GM12878 (cell line): ENCODE measurements at regions not wholly inside any gene's neighbourhood (a gene's known extent, or its start where the extent isn't known, plus 50 kb on each side); places are given as distances from the start of the nearest gene placed in this dataset.

Experiments used
- CBX3 ChIP-seq: fragments of 200-600 bp; sonication (generic); IDR thresholded peaks from 2 replicates; pipeline ENCODE4 v1.6.1; 2016; ENCODE audit warnings: low read depth, borderline replicate concordance
- ELK1 ChIP-seq: IDR thresholded peaks from 2 replicates; pipeline ENCODE4 v1.6.1; 2012; ENCODE audit warnings: low read depth, low read length, improper control_type of control experiment
- EP300 ChIP-seq, 2 experiments: fragments of 150-350 bp in 1 of 2; IDR thresholded peaks; 2 replicates each; pipeline ENCODE4 v1.6.1; 2011 to 2012; ENCODE audit warnings: low read depth in 2 of 2, low read length in 2 of 2, borderline replicate concordance in 1 of 2, improper control_type of control experiment in 1 of 2, inconsistent platforms in 1 of 2; ENCODE audit not compliant: control insufficient read depth in 1 of 2
- KAT2A ChIP-seq: conservative IDR thresholded peaks from 2 replicates; pipeline ENCODE4 v1.6.1; 2011; ENCODE audit warnings: low read depth, low read length; ENCODE audit not compliant: control insufficient read depth
- MEF2A ChIP-seq: IDR thresholded peaks from 2 replicates; pipeline ENCODE4 v1.6.1; 2011; ENCODE audit warnings: low read depth, mild to moderate bottlenecking, low read length, moderate library complexity; ENCODE audit not compliant: insufficient read depth
- NR2C1 ChIP-seq: fragments of 450-650 bp; IDR thresholded peaks from 2 replicates; pipeline ENCODE4 v1.6.1; 2017; ENCODE audit warnings: antibody characterized with exemption, mild to moderate bottlenecking, moderate library complexity
- NR2C2 ChIP-seq: IDR thresholded peaks from 2 replicates; pipeline ENCODE4 v1.6.1; 2011; ENCODE audit warnings: borderline replicate concordance, low read depth; ENCODE audit not compliant: control insufficient read depth, insufficient read length
- PAX5 ChIP-seq: IDR thresholded peaks from 2 replicates; pipeline ENCODE4 v1.6.1; 2011; ENCODE audit warnings: low read depth, low read length, borderline replicate concordance
- PBX3 ChIP-seq: IDR thresholded peaks from 2 replicates; pipeline ENCODE4 v1.6.1; 2011; ENCODE audit warnings: mild to moderate bottlenecking, low read depth, low read length, moderate library complexity; ENCODE audit not compliant: insufficient replicate concordance
- RBBP5 ChIP-seq: fragments of 200-600 bp; sonication (generic); conservative IDR thresholded peaks from 2 replicates; pipeline ENCODE4 v1.6.1; 2016

GRCh38 chr2:8002765-8003393 is 679.0 kb upstream of the ID2 start (continued):
- TF ChIP-seq PBX3 (no peak), RBBP5 (no peak), EP300 (IDR thresholded peaks at IDR 0.05; ENCODE audit: borderline replicate concordance in 1 of 2, control insufficient read depth in 1 of 2, low read depth in 2 of 2, low read length in 2 of 2) (peak; percentile 58 to 83), PAX5 (peak; percentile 54), NR2C2 (no peak), NR2C1 (no peak), KAT2A (no peak), ELK1 (no peak), CBX3 (no peak), MEF2A (0 out of 2 replicates have a peak, but pooled peaks have one; percentile 41)
